Activated CD4-positive, alpha-beta memory T cell treated with anti-CD3 and anti-CD28 coated beads for 36 hours (primary cell): ENCODE measurements at regions not wholly inside any gene's neighbourhood (a gene's known extent, or its start where the extent isn't known, plus 50 kb on each side); places are given as distances from the start of the nearest gene placed in this dataset.

Source experiments
- CTCF ChIA-PET: fragments of 350-600 bp; sonication (Branson Sonifier 250); formaldehyde crosslinking; loops from one replicate; lab custom pipeline; 2021; ENCODE audit warnings: antibody characterized with exemption, inconsistent platforms; lab: Charles Lee
- POLR2A ChIA-PET: fragments of 350-600 bp; sonication (Branson Sonifier 250); formaldehyde crosslinking; loops from one replicate; lab custom pipeline; 2021; ENCODE audit warnings: antibody characterized with exemption; lab: Charles Lee
- DNase-seq: peaks from one replicate; pipeline ENCODE4 v3.0.0-alpha.2; 2020
- H3K27ac Mint-ChIP-seq: one replicate; pipeline ENCODE4 v1.8.0; 2021; ENCODE audit warnings: mixed read lengths
- H3K27me3 Mint-ChIP-seq: one replicate; pipeline ENCODE4 v1.8.0; 2021; ENCODE audit warnings: mixed read lengths
- H3K36me3 Mint-ChIP-seq: one replicate; pipeline ENCODE4 v1.8.0; 2021; ENCODE audit warnings: mixed read lengths
- H3K4me1 Mint-ChIP-seq: one replicate; pipeline ENCODE4 v1.8.0; 2021; ENCODE audit warnings: low read depth, mixed read lengths
- H3K4me3 Mint-ChIP-seq: one replicate; pipeline ENCODE4 v1.8.0; 2021; ENCODE audit warnings: mild to moderate bottlenecking, mixed read lengths
- H3K9me3 Mint-ChIP-seq: one replicate; pipeline ENCODE4 v1.8.0; 2021; ENCODE audit warnings: mixed read lengths
- intact Hi-C: fragments of 100-400 bp; cut with micrococcal nuclease; formaldehyde crosslinking; loops from one replicate; pipeline ENCODE4 v1.15.1; 2023

DNA sequence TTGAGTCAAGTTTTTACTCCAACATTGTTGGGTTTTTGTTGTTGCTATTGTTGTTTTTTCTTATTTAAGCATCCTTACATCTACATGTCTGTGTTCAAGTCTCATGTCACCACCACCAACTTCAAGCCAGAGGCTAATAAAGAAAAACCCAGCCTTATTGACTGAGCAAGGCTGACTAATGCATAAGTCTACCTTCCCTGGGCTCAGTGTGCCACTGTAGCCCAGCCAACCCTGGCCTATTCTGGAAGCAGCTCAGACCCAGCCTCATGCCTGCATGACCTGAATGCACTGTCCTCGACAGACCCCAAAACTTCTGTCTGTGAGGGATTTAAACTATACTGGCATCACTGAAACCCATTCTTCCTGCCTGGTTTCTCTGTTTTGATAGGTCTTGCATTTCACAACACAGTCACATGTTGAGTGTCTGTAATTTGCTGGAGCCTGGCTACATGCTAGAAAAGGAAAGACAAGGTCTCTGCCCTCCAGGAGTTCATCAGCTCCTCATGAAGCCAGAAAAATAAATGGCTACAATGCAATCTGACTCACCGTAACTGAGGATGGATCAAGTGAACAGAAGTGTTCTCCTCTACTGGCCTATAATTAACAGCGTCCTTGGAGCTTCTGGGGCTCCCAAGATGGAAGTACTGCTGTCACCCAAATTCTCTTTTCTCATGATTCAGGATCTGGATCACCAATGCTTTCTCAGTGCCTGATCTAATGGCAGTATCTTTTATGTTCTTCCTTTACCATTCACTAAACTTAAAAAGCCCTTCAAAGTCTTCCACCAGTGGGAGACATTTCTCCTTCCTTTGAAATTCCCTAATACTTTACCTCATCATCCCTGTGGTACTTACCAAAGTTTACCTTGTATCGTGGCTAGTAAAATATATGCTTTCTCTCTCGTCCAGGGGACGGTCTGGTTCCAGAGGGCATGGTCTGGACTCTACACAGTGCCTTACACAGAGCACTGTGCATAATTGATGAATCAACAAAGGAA is 103.9 kb upstream of the IFNE start:
- CTCF ChIA-PET: no interaction called here
- no peak for DNase-seq
- Mint-ChIP-seq H3K4me3 (no peak overlapping the region), H3K27ac (no peak overlapping the region), H3K4me1 (peaks cover 9% of the 10 kb centered on the region), H3K36me3 (no peaks in the 10 kb centered on the region), H3K9me3 (no peaks in the 10 kb centered on the region), H3K27me3 (peaks cover 2% of the 10 kb centered on the region)
- intact Hi-C loops: no loop called here
- POLR2A ChIA-PET: no interaction called here

GRCh38 chr9:21589344-21590056 is 107.4 kb upstream of the IFNE start:
- Mint-ChIP-seq H3K36me3 (no peaks in the 10 kb centered on the region), H3K4me3 (no peak overlapping the region), H3K27me3 (peaks cover 2% of the 10 kb centered on the region), H3K4me1 (peaks cover 15% of the 10 kb centered on the region), H3K27ac (no peak overlapping the region), H3K9me3 (no peaks in the 10 kb centered on the region)
- DNase-seq: no peak
- POLR2A ChIA-PET: no interaction called here
- CTCF ChIA-PET: no interaction called here
- intact Hi-C loops: loop anchor here (5.0 kb wide), 1 partner anchor 173 kb away; no protein-coding TSS in a partner anchor

- Mint-ChIP-seq H3K9me3 (no peaks in the 10 kb centered on the region), H3K4me3 (no peak overlapping the region), H3K27me3 (no peaks in the 10 kb centered on the region), H3K36me3 (no peaks in the 10 kb centered on the region), H3K4me1 (peaks cover 15% of the 10 kb centered on the region), H3K27ac (no peak overlapping the region)
- DNase-seq: no peak
- intact Hi-C loops: loop anchor here (5.0 kb wide), 1 partner anchor 172 kb away; no protein-coding TSS in a partner anchor
- ChIA-PET POLR2A (no interaction called here), CTCF (no interaction called here)
Measured at GRCh38 chr9:21590058-21590996, 108.2 kb upstream of the IFNE start.

DNA sequence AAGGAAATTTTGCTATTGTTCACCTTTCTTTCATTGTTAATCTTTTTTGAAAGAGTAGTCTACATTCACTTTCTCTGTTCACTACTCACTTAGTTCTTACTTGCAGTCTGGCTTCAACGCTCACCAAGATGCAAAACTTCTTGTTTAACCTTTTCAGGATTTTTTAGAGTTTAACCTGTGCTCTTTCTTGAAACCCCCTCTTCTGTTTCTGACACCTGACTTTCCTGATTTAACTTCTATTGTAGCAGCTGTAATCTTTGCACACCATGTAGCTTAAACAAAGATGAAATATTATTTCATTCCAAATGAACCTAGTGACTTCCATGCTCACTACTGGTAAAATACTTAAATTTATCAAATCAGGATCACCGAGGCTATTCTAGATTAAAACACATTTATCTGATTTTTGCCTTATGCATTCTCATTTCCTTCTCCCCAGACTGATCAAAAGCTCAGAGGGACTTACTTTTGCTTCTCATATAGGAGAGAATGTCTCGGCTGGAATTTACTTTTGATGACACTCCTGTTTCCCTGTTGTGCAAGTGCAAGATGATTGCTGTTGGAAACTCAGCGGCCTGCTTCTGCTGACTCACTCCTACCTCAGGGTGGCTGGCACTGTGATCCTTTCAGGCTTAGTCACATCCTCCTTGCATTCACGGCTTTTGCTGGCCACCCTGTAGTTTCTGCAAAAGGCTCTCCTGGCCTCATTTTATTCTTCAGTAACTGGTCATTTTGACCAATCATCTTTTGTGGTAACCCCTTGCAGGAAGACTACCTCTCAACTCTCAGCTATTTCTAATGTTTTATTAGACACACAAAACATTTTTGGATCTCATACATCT is 109.3 kb upstream of the IFNE start:
- H3K27ac Mint-ChIP-seq: no peak overlapping the region
- H3K27me3 Mint-ChIP-seq: no peaks in the 10 kb centered on the region
- no peaks in the 10 kb centered on the region for H3K9me3 Mint-ChIP-seq
- DNase-seq: peak; percentile 80
- H3K36me3 Mint-ChIP-seq: no peaks in the 10 kb centered on the region
- no peak overlapping the region for H3K4me3 Mint-ChIP-seq
- ChIA-PET CTCF (no interaction called here), POLR2A (no interaction called here)
- intact Hi-C loops: loop anchor here (1.0 to 5.0 kb wide), 4 partner anchors 15 to 171 kb away; no protein-coding TSS in a partner anchor
- H3K4me1 Mint-ChIP-seq: peaks cover 15% of the 10 kb centered on the region

DNA sequence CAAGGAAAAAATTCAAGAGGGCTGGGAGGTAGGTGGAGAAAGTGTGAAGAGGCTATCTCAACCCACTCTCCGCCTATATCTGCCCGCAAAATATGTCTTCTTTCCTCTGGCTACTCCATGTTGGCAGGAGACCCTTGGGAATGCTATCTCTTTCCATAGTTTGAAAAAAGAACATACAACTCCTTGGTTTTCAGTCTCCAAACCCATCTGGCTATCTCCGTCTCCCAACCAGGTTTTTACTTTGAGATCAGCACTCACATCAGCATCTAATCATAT is 109.9 kb upstream of the IFNE start:
- Mint-ChIP-seq H3K27me3 (peaks cover 3% of the 10 kb centered on the region), H3K36me3 (no peaks in the 10 kb centered on the region), H3K9me3 (no peaks in the 10 kb centered on the region), H3K4me1 (peaks cover 15% of the 10 kb centered on the region), H3K4me3 (no peak overlapping the region), H3K27ac (no peak overlapping the region)
- intact Hi-C loops: loop anchor here (5.0 kb wide), 1 partner anchor 170 kb away; no protein-coding TSS in a partner anchor
- DNase-seq: no peak
- ChIA-PET POLR2A (no interaction called here), CTCF (no interaction called here)

DNA sequence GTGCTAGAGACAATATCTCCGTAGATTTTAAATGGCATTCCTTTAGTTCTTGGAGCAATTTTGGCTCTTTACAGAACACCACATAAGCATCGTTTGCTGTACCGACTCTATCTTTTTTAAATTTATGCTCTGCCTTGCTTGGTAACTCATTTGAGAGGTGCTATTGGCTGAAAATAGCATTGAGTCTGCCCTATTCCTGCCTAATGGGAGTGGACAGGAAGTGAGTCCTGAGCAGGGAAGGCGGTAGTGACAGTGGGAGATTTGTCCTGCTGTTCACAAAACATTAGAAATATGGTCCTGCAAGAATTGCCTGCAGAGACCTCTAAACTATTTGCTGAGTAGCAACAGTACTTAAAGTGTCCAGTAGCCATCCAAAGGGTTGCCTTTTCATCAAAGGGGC is 115.2 kb upstream of the IFNE start:
- peaks cover under 1% of the 10 kb centered on the region for H3K4me1 Mint-ChIP-seq
- H3K27ac Mint-ChIP-seq: no peak overlapping the region
- intact Hi-C loops: no loop called here
- no peaks in the 10 kb centered on the region for H3K36me3 Mint-ChIP-seq
- no peak overlapping the region for H3K4me3 Mint-ChIP-seq
- POLR2A ChIA-PET: no interaction called here
- H3K9me3 Mint-ChIP-seq: no peaks in the 10 kb centered on the region
- CTCF ChIA-PET: no interaction called here
- no peak for DNase-seq
- H3K27me3 Mint-ChIP-seq: peaks cover 3% of the 10 kb centered on the region

- POLR2A ChIA-PET: no interaction called here
- no peaks in the 10 kb centered on the region for H3K36me3 Mint-ChIP-seq
- peaks cover 3% of the 10 kb centered on the region for H3K27me3 Mint-ChIP-seq
- intact Hi-C loops: no loop called here
- no peaks in the 10 kb centered on the region for H3K4me1 Mint-ChIP-seq
- no peak for DNase-seq
- H3K27ac Mint-ChIP-seq: no peak overlapping the region
- CTCF ChIA-PET: no interaction called here
- no peaks in the 10 kb centered on the region for H3K9me3 Mint-ChIP-seq
- no peak overlapping the region for H3K4me3 Mint-ChIP-seq
Measured at GRCh38 chr9:21598749-21599148, 116.6 kb upstream of the IFNE start.

- ChIA-PET CTCF (no interaction called here), POLR2A (no interaction called here)
- no peaks in the 10 kb centered on the region for H3K27me3 Mint-ChIP-seq
- H3K4me1 Mint-ChIP-seq: no peaks in the 10 kb centered on the region
- no peaks in the 10 kb centered on the region for H3K9me3 Mint-ChIP-seq
- H3K36me3 Mint-ChIP-seq: no peaks in the 10 kb centered on the region
- H3K27ac Mint-ChIP-seq: no peak overlapping the region
- no peak for DNase-seq
- intact Hi-C loops: no loop called here
- H3K4me3 Mint-ChIP-seq: no peak overlapping the region
Measured at GRCh38 chr9:21605489-21605931, 123.4 kb upstream of the IFNE start.

DNA sequence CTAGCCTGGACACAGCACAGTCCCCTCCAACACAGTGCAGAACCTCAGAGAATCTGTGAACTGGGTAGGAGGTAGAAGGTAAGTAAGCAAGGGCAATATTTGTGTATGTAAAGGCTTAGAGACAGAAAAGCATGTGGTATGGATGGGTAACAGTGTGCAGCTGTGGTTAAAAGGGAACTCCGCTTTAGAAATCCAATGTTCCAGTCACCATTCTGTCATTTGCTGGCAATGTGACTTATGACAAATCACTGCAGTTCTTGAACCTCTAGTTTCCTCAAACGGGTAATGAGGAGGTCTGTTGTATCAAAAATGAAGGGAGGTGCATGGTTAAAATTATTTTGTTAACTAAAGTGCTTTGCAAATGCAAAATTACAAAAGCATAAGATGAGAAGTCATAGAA is 125.5 kb upstream of the IFNE start:
- Mint-ChIP-seq H3K9me3 (no peaks in the 10 kb centered on the region), H3K27me3 (no peaks in the 10 kb centered on the region), H3K36me3 (no peaks in the 10 kb centered on the region), H3K4me1 (peaks cover 13% of the 10 kb centered on the region), H3K27ac (no peak overlapping the region), H3K4me3 (no peak overlapping the region)
- POLR2A ChIA-PET: no interaction called here
- no peak for DNase-seq
- intact Hi-C loops: no loop called here
- CTCF ChIA-PET: no interaction called here

DNA sequence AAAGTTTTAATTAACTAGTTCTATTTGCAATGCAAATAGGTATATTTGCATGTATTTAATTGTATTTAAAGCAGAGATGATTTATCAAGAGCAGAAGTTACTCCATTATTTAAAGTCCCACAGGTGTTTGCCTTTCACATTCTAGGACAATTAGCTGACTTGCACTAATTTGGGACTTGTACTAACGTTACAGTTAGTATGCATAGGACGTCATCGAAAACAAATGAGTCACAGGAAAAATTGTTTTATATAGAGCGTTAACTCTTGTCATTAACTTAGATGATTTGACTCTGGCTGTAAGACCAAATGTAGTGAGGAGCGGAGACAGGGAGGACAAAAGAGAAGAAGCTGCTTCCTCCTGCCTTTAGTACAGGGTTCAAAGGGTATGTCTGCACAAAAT is 126.1 kb upstream of the IFNE start:
- DNase-seq: no peak
- Mint-ChIP-seq H3K4me1 (peaks cover 13% of the 10 kb centered on the region), H3K9me3 (no peaks in the 10 kb centered on the region), H3K36me3 (no peaks in the 10 kb centered on the region), H3K27ac (no peak overlapping the region), H3K4me3 (no peak overlapping the region), H3K27me3 (no peaks in the 10 kb centered on the region)
- ChIA-PET CTCF (no interaction called here), POLR2A (no interaction called here)
- intact Hi-C loops: no loop called here

GRCh38 chr9:21609506-21609905 is 127.4 kb upstream of the IFNE start:
- ChIA-PET POLR2A (no interaction called here), CTCF (no interaction called here)
- Mint-ChIP-seq H3K36me3 (no peaks in the 10 kb centered on the region), H3K4me1 (peaks cover 13% of the 10 kb centered on the region), H3K27ac (no peak overlapping the region), H3K9me3 (no peaks in the 10 kb centered on the region), H3K4me3 (no peak overlapping the region), H3K27me3 (no peaks in the 10 kb centered on the region)
- intact Hi-C loops: no loop called here
- no peak for DNase-seq
